ENCODE measurements at regions not wholly inside any gene's neighbourhood (a gene's known extent, or its start where the extent isn't known, plus 50 kb on each side); places are given as distances from the start of the nearest gene placed in this dataset.

DNA sequence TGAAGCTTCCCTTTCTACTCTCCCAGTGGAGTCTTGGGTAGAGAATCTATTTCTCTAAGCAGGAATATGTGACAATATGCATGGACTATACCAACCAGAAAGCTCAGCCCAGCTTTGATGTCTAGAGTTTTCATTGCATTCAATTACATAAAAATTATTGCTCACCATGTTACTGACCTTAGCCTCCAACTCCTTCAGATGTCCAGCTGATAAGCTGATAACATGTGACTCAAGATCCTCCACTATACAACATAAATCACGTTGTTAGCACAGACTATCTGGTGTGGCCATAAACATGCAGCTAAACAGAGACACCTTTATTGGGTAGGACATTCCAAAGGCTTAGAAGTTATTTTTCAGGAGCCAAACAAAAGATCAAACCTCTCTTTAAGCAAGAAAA is 1168.2 kb downstream of the CDH12 start:
- no peak overlapping the region for H3K4me2 ChIP-seq (ENCODE audit: low read depth, low read length)
- ATAC-seq, result no peak
- H3K9ac ChIP-seq (ENCODE audit: insufficient read depth, low read depth, low read length), result no peak overlapping the region
- no peak for FAIRE-seq
- H3K79me2 ChIP-seq (ENCODE audit: insufficient read depth, low read length), result no peaks in the 10 kb centered on the region
- H4K20me1 ChIP-seq (ENCODE audit: insufficient read depth, low read length), result no peaks in the 10 kb centered on the region
- in situ Hi-C loops (cut with HindIII; ENCODE audit: extremely low pct_ligation_motif_present, low pct_unique_long_range_greater_than_20kb), result no loop called here
- POLR2A ChIA-PET, result no interaction called here
- no peak for DNase-seq (ENCODE audit: low spot score)
- BruUV-seq (replicated peaks), result no TSS peak
- no peaks in the 10 kb centered on the region for H3K9me3 ChIP-seq (ENCODE audit: low read length)
- CTCF ChIA-PET (ENCODE audit: low intra/inter-chr PET ratio, low total read pairs), result no interaction called here
- TF ChIP-seq FOXP1 (IDR thresholded peaks at IDR 0.05), result no peak
- TF ChIP-seq FOXP1 (CRISPR knock-in tag; IDR thresholded peaks at IDR 0.05), result no peak
- TF ChIP-seq ZSCAN29 (CRISPR knock-in tag; conservative IDR thresholded peaks at IDR 0.05), result no peak
- no peak for TF ChIP-seq SP1 (IDR thresholded peaks at IDR 0.05)
- no peak for TF ChIP-seq SP1 (CRISPR knock-in tag; IDR thresholded peaks at IDR 0.05)
- TF ChIP-seq, protein P1, sequence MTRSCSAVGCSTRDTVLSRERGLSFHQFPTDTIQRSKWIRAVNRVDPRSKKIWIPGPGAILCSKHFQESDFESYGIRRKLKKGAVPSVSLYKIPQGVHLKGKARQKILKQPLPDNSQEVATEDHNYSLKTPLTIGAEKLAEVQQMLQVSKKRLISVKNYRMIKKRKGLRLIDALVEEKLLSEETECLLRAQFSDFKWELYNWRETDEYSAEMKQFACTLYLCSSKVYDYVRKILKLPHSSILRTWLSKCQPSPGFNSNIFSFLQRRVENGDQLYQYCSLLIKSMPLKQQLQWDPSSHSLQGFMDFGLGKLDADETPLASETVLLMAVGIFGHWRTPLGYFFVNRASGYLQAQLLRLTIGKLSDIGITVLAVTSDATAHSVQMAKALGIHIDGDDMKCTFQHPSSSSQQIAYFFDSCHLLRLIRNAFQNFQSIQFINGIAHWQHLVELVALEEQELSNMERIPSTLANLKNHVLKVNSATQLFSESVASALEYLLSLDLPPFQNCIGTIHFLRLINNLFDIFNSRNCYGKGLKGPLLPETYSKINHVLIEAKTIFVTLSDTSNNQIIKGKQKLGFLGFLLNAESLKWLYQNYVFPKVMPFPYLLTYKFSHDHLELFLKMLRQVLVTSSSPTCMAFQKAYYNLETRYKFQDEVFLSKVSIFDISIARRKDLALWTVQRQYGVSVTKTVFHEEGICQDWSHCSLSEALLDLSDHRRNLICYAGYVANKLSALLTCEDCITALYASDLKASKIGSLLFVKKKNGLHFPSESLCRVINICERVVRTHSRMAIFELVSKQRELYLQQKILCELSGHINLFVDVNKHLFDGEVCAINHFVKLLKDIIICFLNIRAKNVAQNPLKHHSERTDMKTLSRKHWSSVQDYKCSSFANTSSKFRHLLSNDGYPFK (CRISPR knock-in tag; IDR thresholded peaks at IDR 0.05; ENCODE audit: borderline replicate concordance), result no peak
- no peak for TF ChIP-seq NCOA2 (CRISPR knock-in tag; IDR thresholded peaks at IDR 0.05)
- no peak for TF ChIP-seq ERF (CRISPR knock-in tag; IDR thresholded peaks at IDR 0.05)
- TF ChIP-seq, protein P2, sequence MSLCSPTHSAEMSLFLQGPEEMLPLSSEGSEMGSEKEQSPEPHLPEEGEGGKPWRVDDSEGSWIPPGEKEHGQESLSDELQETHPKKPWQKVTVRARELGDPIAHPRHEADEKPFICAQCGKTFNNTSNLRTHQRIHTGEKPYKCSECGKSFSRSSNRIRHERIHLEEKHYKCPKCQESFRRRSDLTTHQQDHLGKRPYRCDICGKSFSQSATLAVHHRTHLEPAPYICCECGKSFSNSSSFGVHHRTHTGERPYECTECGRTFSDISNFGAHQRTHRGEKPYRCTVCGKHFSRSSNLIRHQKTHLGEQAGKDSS (CRISPR knock-in tag; IDR thresholded peaks at IDR 0.05; ENCODE audit: borderline replicate concordance, low read depth), result no peak
- TF ChIP-seq ATRX (CRISPR knock-in tag; IDR thresholded peaks at IDR 0.05; ENCODE audit: borderline replicate concordance), result no peak
- TF ChIP-seq FOXM1 (CRISPR knock-in tag; IDR thresholded peaks at IDR 0.05), result no peak
- TF ChIP-seq RARG (CRISPR knock-in tag; IDR thresholded peaks at IDR 0.05; ENCODE audit: low read depth), result no peak
- TF ChIP-seq ARID2 (CRISPR knock-in tag; IDR thresholded peaks at IDR 0.05; ENCODE audit: borderline replicate concordance), result no peak
- TF ChIP-seq FOXJ3 (CRISPR knock-in tag; IDR thresholded peaks at IDR 0.05; ENCODE audit: borderline replicate concordance), result no peak
- no peak for TF ChIP-seq ZNF382 (CRISPR knock-in tag; IDR thresholded peaks at IDR 0.05; ENCODE audit: borderline replicate concordance)
- TF ChIP-seq, protein P3, sequence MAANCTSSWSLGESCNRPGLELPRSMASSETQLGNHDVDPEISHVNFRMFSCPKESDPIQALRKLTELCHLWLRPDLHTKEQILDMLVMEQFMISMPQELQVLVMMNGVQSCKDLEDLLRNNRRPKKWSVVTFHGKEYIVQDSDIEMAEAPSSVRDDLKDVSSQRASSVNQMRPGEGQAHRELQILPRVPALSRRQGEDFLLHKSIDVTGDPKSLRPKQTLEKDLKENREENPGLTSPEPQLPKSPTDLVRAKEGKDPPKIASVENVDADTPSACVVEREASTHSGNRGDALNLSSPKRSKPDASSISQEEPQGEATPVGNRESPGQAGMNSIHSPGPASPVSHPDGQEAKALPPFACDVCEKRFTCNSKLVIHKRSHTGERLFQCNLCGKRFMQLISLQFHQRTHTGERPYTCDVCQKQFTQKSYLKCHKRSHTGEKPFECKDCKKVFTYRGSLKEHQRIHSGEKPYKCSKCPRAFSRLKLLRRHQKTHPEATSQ (CRISPR knock-in tag; IDR thresholded peaks at IDR 0.05; ENCODE audit: borderline replicate concordance), result no peak
- no peak for TF ChIP-seq NRL (CRISPR knock-in tag; IDR thresholded peaks at IDR 0.05; ENCODE audit: borderline replicate concordance)
- TF ChIP-seq ZBTB21 (CRISPR knock-in tag; IDR thresholded peaks at IDR 0.05), result no peak
- TF ChIP-seq HOXA9 (CRISPR knock-in tag; IDR thresholded peaks at IDR 0.05; ENCODE audit: borderline replicate concordance), result no peak
- no peak for TF ChIP-seq ISX (CRISPR knock-in tag; conservative IDR thresholded peaks at IDR 0.05)
- TF ChIP-seq, protein P4, sequence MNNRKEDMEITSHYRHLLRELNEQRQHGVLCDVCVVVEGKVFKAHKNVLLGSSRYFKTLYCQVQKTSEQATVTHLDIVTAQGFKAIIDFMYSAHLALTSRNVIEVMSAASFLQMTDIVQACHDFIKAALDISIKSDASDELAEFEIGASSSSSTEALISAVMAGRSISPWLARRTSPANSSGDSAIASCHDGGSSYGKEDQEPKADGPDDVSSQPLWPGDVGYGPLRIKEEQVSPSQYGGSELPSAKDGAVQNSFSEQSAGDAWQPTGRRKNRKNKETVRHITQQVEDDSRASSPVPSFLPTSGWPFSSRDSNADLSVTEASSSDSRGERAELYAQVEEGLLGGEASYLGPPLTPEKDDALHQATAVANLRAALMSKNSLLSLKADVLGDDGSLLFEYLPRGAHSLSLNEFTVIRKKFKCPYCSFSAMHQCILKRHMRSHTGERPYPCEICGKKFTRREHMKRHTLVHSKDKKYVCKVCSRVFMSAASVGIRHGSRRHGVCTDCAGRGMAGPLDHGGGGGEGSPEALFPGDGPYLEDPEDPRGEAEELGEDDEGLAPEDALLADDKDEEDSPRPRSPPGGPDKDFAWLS (CRISPR knock-in tag; IDR thresholded peaks at IDR 0.05; ENCODE audit: borderline replicate concordance), result no peak
- no peak for TF ChIP-seq SMAD9 (CRISPR knock-in tag; IDR thresholded peaks at IDR 0.05)
- intact Hi-C loops (cut with micrococcal nuclease; ENCODE audit: unreplicated experiment), result no loop called here
- no peaks in the 10 kb centered on the region for H3K36me3 ChIP-seq (replicated peaks in 1 of 2; ENCODE audit: control insufficient read depth in 1 of 2, insufficient read depth in 2 of 2, low read length in 2 of 2)
- H3K4me1 ChIP-seq (ENCODE audit: insufficient read depth, low read length), result no peaks in the 10 kb centered on the region
- H2AFZ ChIP-seq (ENCODE audit: low read length), result no peak overlapping the region
- no peak overlapping the region for H3K27ac ChIP-seq (ENCODE audit: extremely low read length, insufficient read depth, low read length)
- no peak overlapping the region for H3K4me3 ChIP-seq (replicated peaks in 1 of 3; ENCODE audit: insufficient read depth in 1 of 3, low read depth in 2 of 3, low read length in 3 of 3)
- WGBS (ENCODE audit: low lambda C conversion rate), result 0% methylated on average over 1 of the region's 1 CpG
- H3K27me3 ChIP-seq (ENCODE audit: control insufficient read depth in 1 of 2, insufficient read depth in 2 of 2, low read length in 2 of 2), result no peaks in the 10 kb centered on the region
